Panc1 (cell line): ENCODE measurements at regions not wholly inside any gene's neighbourhood (a gene's known extent, or its start where the extent isn't known, plus 50 kb on each side); places are given as distances from the start of the nearest gene placed in this dataset.

Experiments used
- CTCF ChIP-seq: fragments of 450-650 bp; IDR thresholded peaks from 2 replicates; pipeline ENCODE4 v1.5.1; 2017; ENCODE audit warnings: mild to moderate bottlenecking
- REST ChIP-seq, 2 experiments: IDR thresholded peaks; 2 replicates each; pipeline ENCODE4 v1.6.1; 2011 to 2012; ENCODE audit warnings: low read depth in 2 of 2, control low read depth in 1 of 2, low read length in 1 of 2, mild to moderate bottlenecking in 1 of 2, moderate library complexity in 1 of 2; ENCODE audit not compliant: insufficient read depth in 1 of 2
- SIN3A ChIP-seq: IDR thresholded peaks from 2 replicates; pipeline ENCODE4 v1.6.1; 2012; ENCODE audit warnings: low read depth, mild to moderate bottlenecking, low read length, moderate library complexity, borderline replicate concordance; ENCODE audit not compliant: insufficient read depth

GRCh38 chr4:89599026-89599425 lies 237.9 kb downstream of the SNCA start:
- no peak for TF ChIP-seq REST (IDR thresholded peaks at IDR 0.05; ENCODE audit: insufficient read depth in 1 of 2, low read depth in 2 of 2, low read length in 1 of 2)
- TF ChIP-seq CTCF: no peak
- TF ChIP-seq SIN3A: no peak
